Coronary artery (tissue), 2 donors: ENCODE measurements at regions not wholly inside any gene's neighbourhood (a gene's known extent, or its start where the extent isn't known, plus 50 kb on each side); places are given as distances from the start of the nearest gene placed in this dataset.
A peak's percentile ranks its signal among the peaks of the same experiment; 100 is the strongest.

ENCODE experiments used
- DNase-seq: peaks from one replicate; pipeline ENCODE4 v3.0.0-alpha.2; 2017; ENCODE audit warnings: low spot score
- H3K27ac ChIP-seq, 2 donors: fragments of 200-600 bp; sonication (generic); one replicate each; pipeline ENCODE4 v1.5.1; 2016 to 2019
- H3K4me3 ChIP-seq: fragments of 200-600 bp; sonication (generic); 2 replicates; pipeline ENCODE4 v1.5.1; 2016; ENCODE audit warnings: mild to moderate bottlenecking, moderate library complexity
- TF ChIP-seq, protein P1 (sequence below): fragments of 200-600 bp; sonication (generic); IDR thresholded peaks from one replicate; pipeline ENCODE4 v1.5.1; 2019; ENCODE audit warnings: antibody characterized with exemption

DNA sequence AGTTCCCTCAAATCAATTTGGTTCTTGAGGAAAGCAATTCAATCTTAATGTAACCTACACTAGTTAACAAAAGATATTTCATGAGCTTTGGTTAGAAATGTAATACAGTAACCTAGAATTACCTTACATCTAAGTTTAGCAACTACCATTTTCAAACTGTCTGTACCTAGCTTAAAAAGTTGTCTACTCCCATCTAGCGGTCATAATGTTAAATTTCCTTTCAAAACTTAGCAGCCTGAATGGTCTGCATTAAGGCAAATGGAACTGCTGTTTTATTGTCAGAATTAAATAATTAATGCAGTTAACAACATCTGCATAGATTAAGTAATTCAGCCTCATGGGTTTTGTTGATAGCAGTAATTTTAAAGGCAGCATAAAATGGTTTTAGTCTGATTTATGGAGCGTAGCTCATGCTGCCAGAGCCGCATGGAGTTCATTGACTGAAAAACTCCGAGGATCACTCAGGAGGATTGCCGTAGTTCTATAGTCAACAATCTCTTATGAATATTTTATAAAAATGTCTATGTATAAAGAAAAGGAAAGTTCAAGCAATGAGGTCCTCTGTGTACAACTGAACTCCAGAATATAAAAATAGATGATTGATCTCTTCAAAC, 485.4 kb upstream of the MANEA start:
- Histone ChIP-seq H3K4me3 (no peak overlapping the region), H3K27ac (no peak overlapping the region)
- TF ChIP-seq, protein P1, sequence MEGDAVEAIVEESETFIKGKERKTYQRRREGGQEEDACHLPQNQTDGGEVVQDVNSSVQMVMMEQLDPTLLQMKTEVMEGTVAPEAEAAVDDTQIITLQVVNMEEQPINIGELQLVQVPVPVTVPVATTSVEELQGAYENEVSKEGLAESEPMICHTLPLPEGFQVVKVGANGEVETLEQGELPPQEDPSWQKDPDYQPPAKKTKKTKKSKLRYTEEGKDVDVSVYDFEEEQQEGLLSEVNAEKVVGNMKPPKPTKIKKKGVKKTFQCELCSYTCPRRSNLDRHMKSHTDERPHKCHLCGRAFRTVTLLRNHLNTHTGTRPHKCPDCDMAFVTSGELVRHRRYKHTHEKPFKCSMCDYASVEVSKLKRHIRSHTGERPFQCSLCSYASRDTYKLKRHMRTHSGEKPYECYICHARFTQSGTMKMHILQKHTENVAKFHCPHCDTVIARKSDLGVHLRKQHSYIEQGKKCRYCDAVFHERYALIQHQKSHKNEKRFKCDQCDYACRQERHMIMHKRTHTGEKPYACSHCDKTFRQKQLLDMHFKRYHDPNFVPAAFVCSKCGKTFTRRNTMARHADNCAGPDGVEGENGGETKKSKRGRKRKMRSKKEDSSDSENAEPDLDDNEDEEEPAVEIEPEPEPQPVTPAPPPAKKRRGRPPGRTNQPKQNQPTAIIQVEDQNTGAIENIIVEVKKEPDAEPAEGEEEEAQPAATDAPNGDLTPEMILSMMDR, result peak; percentile 25
- no peak for DNase-seq

DNA sequence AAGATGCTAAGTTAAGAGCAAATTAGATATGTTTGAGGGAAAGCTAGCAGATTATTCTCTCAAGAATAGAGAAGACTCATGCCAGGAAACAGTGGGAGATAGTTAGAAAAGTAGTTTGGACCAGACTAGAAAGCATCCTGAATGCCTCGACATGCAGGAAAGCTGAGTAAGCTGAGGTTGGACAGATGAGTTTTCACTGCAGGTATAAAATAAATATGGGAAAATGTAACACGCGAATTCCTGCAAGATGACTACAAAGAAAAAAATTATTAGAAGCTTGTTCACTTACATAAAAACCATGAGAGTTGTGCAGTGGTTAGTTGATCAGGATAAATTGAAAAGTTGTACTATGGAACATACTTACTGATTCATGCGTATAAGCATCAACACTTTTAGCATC, 484.2 kb upstream of the MANEA start:
- no peak overlapping the region for H3K4me3 ChIP-seq
- DNase-seq, result no peak
- no peak overlapping the region for H3K27ac ChIP-seq
- TF ChIP-seq, protein P1, result no peak

DNA sequence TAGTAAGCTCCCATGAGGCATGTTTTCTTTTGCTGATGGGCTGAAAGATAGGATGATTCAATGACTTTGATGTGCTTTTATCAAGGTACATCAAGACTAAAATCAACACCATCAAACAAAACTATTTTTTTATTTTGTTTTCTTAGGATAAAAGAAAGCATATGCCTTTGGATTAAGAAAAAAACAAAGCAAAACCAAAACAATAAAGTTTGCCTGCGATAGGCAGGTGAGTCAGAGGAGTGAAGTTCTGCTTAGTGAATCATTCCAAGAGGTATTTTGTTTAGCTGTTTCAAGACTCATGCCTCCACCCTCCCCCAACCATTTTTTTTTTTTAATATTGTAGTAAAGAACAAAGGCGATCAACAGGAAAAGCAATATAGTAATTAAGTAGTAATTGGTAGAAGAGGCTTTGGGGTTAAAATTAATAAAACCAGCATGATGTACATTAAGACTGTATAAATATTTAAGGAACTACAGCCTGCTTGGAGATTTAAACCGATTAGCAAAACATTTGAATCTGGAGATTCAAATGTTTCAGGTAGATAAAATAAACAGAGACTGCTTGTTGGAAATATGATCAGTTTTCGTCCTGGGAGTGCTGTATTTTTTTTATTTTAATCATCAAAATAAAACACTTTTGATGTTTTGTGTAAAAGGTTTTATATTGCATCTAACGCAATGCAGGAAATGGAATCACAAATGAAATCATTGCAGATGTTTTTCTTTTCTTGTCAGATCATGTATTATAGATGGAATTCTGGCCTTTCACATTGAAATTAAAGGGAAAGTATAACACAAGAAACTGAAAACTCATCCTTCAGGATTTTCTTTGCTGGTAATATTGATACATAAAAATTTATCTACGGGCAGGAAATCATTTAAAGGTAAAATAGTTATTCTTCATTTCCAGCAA, 482.3 kb upstream of the MANEA start:
- Histone ChIP-seq H3K4me3 (no peak overlapping the region), H3K27ac (no peak overlapping the region)
- TF ChIP-seq, protein P1, result no peak
- DNase-seq, result no peak

DNA sequence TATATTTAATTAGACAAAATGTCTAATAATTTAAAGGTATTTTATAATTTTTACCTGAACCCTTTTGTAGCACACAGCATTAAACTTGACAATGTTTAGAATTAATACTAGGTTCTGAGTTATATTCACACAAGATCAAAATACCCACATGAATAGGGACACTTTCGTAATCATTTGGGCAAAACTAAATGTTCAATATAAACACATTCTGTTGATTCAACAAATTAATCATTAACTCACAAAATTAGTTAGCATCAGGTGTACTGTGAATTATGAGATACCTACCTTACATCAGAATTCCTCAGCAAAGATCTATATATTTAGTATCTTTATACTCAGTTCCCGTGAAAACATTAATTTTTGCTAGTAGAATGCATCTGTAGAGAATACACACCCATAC, 481.5 kb upstream of the MANEA start:
- H3K4me3 ChIP-seq, result no peak overlapping the region
- DNase-seq, result no peak
- no peak overlapping the region for H3K27ac ChIP-seq
- TF ChIP-seq, protein P1, result no peak

DNA sequence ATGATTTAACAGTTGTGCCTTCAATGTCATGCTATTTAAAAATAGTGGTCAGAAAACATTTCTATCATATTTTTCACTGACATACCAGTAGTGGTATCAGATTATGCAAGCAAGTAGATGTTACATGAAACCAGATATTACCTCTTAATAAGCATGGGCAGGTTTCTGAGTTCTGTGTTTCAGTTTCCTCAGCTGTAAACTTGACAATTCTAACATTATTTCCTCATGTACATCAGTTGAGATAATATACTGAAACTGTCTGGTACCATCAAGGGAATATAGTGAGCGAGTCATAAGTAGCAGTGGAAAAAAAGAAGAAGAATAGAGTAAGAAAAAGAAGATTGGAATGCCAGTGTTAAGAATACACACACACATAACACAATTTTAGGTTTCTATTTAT, 477.9 kb upstream of the MANEA start:
- TF ChIP-seq, protein P1, result no peak
- Histone ChIP-seq H3K4me3 (no peak overlapping the region), H3K27ac (no peak overlapping the region)
- DNase-seq, result no peak

DNA sequence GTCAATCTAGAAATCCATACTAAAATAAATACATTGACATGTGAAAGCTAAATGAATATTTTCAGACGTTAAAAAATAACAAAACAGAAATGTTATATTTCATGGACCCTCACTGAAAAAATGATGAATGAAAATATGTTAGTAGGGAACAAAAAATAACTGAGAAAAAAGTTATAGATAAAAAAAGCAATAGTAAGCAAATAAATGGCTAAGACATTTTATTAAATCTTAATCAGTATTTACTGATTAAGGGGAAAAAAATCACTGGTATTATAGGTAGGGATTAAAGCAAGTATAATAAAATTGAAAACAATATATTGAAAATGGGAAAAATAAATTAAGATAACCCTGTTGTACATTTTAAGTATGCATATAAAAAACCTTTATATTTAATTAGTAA, 468.1 kb upstream of the MANEA start:
- Histone ChIP-seq H3K27ac (no peak overlapping the region), H3K4me3 (no peak overlapping the region)
- TF ChIP-seq, protein P1, result no peak
- no peak for DNase-seq

DNA sequence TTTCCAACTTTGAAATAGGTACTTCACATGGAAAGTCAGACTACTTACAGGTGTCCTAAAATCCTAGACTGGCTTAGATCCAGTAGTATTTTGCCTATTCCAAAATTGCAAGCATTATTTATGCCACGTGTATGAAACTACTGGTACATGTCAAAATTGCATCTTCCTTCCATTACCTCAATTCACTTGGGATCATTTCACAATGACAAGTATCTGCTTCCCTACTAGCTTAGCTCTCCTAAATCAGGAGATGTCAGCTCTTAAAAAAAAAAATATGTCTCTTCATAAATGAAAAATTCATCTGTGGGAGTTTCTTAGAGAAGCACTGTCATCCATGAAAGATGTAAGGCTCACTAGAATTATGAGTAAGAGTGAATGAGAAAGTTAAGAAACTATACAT, 466.6 kb upstream of the MANEA start:
- DNase-seq, result no peak
- TF ChIP-seq, protein P1, result no peak
- no peak overlapping the region for H3K4me3 ChIP-seq

More for the DNA sequence above, 466.6 kb upstream of the MANEA start:
- no peak overlapping the region for H3K27ac ChIP-seq
